GM12878 (cell line): ENCODE measurements at regions not wholly inside any gene's neighbourhood (a gene's known extent, or its start where the extent isn't known, plus 50 kb on each side); places are given as distances from the start of the nearest gene placed in this dataset.

Experiments used
- CHD2 ChIP-seq: IDR thresholded peaks from 2 replicates; pipeline ENCODE4 v1.6.1; 2011; ENCODE audit warnings: low read depth, low read length, improper control_type of control experiment, borderline replicate concordance
- CTCF ChIP-seq, 3 experiments: IDR thresholded peaks in 2 of 3; conservative IDR thresholded peaks in 1 of 3; 2 replicates each; pipeline ENCODE4 v1.5.1; 2011; ENCODE audit warnings: low read depth in 3 of 3, low read length in 3 of 3, mild to moderate bottlenecking in 3 of 3, control low read depth in 2 of 3, moderate library complexity in 2 of 3, inconsistent platforms in 1 of 3, mixed read lengths in 1 of 3; ENCODE audit not compliant: control insufficient read depth in 2 of 3, insufficient read depth in 1 of 3; ENCODE audit errors: extremely low read depth in 1 of 3
- GATAD2B ChIP-seq: fragments of 450-650 bp; conservative IDR thresholded peaks from 2 replicates; pipeline ENCODE4 v1.6.1; 2017; ENCODE audit warnings: low read depth, mild to moderate bottlenecking, moderate library complexity
- IKZF1 ChIP-seq: fragments of 450-650 bp; conservative IDR thresholded peaks from 2 replicates; pipeline ENCODE4 v1.6.1; 2017; ENCODE audit warnings: antibody characterized with exemption, mild to moderate bottlenecking
- JUNB ChIP-seq: IDR thresholded peaks from 2 replicates; pipeline ENCODE4 v1.6.1; 2016; ENCODE audit warnings: antibody characterized with exemption, mild to moderate bottlenecking
- KDM1A ChIP-seq: fragments of 200-600 bp; sonication (generic); IDR thresholded peaks from 2 replicates; pipeline ENCODE4 v1.6.1; 2016; ENCODE audit warnings: borderline replicate concordance
- NFYA ChIP-seq: IDR thresholded peaks from 2 replicates; pipeline ENCODE4 v1.6.1; 2011; ENCODE audit warnings: low read depth, mild to moderate bottlenecking, low read length, improper control_type of control experiment, borderline replicate concordance
- POLR2AphosphoS2 ChIP-seq: IDR thresholded peaks from 2 replicates; pipeline ENCODE4 v1.6.1; 2011; ENCODE audit warnings: low read depth, mild to moderate bottlenecking, low read length, improper control_type of control experiment, moderate library complexity
- RAD21 ChIP-seq: IDR thresholded peaks from 2 replicates; pipeline ENCODE4 v1.6.1; 2011; ENCODE audit warnings: mild to moderate bottlenecking, low read depth, low read length, moderate library complexity; ENCODE audit not compliant: insufficient read depth
- TCF12 ChIP-seq: IDR thresholded peaks from 2 replicates; pipeline ENCODE4 v1.6.1; 2011; ENCODE audit warnings: low read depth, mild to moderate bottlenecking, low read length
- ZBTB40 ChIP-seq: fragments of 450-650 bp; IDR thresholded peaks from 2 replicates; pipeline ENCODE4 v1.6.1; 2016; ENCODE audit warnings: mild to moderate bottlenecking, moderate library complexity, borderline replicate concordance
- TF ChIP-seq, protein P1 (sequence below): fragments of 450-650 bp; IDR thresholded peaks from 2 replicates; pipeline ENCODE4 v1.6.1; 2017; ENCODE audit warnings: low read depth, mild to moderate bottlenecking, moderate library complexity
- TF ChIP-seq, protein P2 (sequence below): IDR thresholded peaks from 2 replicates; pipeline ENCODE4 v1.6.1; 2012; ENCODE audit warnings: mild to moderate bottlenecking, low read depth, low read length

- TF ChIP-seq, protein P1, sequence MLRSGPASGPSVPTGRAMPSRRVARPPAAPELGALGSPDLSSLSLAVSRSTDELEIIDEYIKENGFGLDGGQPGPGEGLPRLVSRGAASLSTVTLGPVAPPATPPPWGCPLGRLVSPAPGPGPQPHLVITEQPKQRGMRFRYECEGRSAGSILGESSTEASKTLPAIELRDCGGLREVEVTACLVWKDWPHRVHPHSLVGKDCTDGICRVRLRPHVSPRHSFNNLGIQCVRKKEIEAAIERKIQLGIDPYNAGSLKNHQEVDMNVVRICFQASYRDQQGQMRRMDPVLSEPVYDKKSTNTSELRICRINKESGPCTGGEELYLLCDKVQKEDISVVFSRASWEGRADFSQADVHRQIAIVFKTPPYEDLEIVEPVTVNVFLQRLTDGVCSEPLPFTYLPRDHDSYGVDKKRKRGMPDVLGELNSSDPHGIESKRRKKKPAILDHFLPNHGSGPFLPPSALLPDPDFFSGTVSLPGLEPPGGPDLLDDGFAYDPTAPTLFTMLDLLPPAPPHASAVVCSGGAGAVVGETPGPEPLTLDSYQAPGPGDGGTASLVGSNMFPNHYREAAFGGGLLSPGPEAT, result no peak
- TF ChIP-seq KDM1A (no peak), CTCF (IDR thresholded peaks at IDR 0.05 in 2 of 3, conservative IDR thresholded peaks at IDR 0.05 in 1 of 3; ENCODE audit: control insufficient read depth in 2 of 3, extremely low read depth in 1 of 3, insufficient read depth in 1 of 3, low read depth in 3 of 3, low read length in 3 of 3) (no peak), GATAD2B (no peak), IKZF1 (no peak), ZBTB40 (no peak), TCF12 (no peak), CHD2 (no peak), JUNB (no peak), RAD21 (no peak), NFYA (no peak), POLR2AphosphoS2 (no peak)
- TF ChIP-seq, protein P2, sequence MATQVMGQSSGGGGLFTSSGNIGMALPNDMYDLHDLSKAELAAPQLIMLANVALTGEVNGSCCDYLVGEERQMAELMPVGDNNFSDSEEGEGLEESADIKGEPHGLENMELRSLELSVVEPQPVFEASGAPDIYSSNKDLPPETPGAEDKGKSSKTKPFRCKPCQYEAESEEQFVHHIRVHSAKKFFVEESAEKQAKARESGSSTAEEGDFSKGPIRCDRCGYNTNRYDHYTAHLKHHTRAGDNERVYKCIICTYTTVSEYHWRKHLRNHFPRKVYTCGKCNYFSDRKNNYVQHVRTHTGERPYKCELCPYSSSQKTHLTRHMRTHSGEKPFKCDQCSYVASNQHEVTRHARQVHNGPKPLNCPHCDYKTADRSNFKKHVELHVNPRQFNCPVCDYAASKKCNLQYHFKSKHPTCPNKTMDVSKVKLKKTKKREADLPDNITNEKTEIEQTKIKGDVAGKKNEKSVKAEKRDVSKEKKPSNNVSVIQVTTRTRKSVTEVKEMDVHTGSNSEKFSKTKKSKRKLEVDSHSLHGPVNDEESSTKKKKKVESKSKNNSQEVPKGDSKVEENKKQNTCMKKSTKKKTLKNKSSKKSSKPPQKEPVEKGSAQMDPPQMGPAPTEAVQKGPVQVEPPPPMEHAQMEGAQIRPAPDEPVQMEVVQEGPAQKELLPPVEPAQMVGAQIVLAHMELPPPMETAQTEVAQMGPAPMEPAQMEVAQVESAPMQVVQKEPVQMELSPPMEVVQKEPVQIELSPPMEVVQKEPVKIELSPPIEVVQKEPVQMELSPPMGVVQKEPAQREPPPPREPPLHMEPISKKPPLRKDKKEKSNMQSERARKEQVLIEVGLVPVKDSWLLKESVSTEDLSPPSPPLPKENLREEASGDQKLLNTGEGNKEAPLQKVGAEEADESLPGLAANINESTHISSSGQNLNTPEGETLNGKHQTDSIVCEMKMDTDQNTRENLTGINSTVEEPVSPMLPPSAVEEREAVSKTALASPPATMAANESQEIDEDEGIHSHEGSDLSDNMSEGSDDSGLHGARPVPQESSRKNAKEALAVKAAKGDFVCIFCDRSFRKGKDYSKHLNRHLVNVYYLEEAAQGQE, result no peak
Measured at GRCh38 chr6:22512686-22513427, 56.5 kb upstream of the HDGFL1 start (continued).
